HEK293 (cell line): ENCODE measurements at regions not wholly inside any gene's neighbourhood (a gene's known extent, or its start where the extent isn't known, plus 50 kb on each side); places are given as distances from the start of the nearest gene placed in this dataset.

Source experiments
- ZFP3 ChIP-seq: fragments of 450-650 bp; formaldehyde crosslinking; IDR thresholded peaks from 2 replicates; pipeline ENCODE4 v1.5.1; 2016; ENCODE audit warnings: low read depth, missing biosample characterization, missing genetic modification characterization
- ZNF776 ChIP-seq: fragments of 450-650 bp; formaldehyde crosslinking; IDR thresholded peaks from 2 replicates; pipeline ENCODE4 v1.5.0; 2017; ENCODE audit warnings: missing biosample characterization, missing genetic modification characterization, borderline replicate concordance

DNA sequence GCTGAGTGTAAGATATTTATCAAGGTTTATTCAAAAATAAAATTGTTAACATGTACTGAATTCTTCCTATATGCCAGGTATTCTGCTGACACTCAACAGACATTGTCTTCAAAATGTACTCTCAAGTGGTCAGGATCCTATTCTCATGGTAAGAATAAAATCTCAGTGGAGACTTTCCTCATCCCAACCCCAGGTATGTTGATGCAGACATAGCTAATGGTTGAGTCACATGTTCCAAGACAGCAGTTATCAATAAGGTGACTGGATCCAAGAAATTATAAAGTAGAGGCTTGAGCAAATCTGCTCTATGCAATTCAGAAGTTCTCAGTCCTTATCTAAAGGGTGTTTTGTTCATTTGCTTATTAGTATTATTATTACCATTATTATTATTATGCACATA is 115.2 kb upstream of the GABRA2 start:
- TF ChIP-seq ZFP3 (tag by site-specific recombination) (no peak), ZNF776 (tag by site-specific recombination) (no peak)
